H1 (cell line): ENCODE measurements at regions not wholly inside any gene's neighbourhood (a gene's known extent, or its start where the extent isn't known, plus 50 kb on each side); places are given as distances from the start of the nearest gene placed in this dataset.

ENCODE experiments used
- CTCF ChIA-PET: fragments of 300-600 bp; sonication (Branson Sonifier 250); formaldehyde crosslinking; loops from one replicate; lab custom pipeline; 2021; ENCODE audit not compliant: partially characterized antibody; lab: Charles Lee
- POLR2A ChIA-PET: fragments of 300-600 bp; sonication (Branson Sonifier 250); formaldehyde crosslinking; loops from one replicate; lab custom pipeline; 2021; ENCODE audit warnings: inconsistent platforms; ENCODE audit not compliant: partially characterized antibody; lab: Charles Lee
- DNase-seq, 2 experiments: peaks; one replicate each; pipeline versions ENCODE4 v3.0.0 to v3.0.0-alpha.2; 2010 to 2022; ENCODE audit warnings: low spot score in 2 of 2, low read depth in 1 of 2, mixed read lengths in 1 of 2
- FAIRE-seq: peaks from 2 replicates; lab custom pipeline; 2011; peaks lifted over from hg19 to GRCh38; lab: Jason Lieb, UNC
- H2AFZ ChIP-seq: 2 replicates; pipeline ENCODE4 v1.8.1; 2012; ENCODE audit warnings: low read length, inconsistent platforms
- H2AK5ac ChIP-seq: 2 replicates; pipeline ENCODE4 v1.6.1; 2013; ENCODE audit warnings: low read depth, low read length
- H2BK120ac ChIP-seq: replicated peaks from 2 replicates; pipeline ENCODE3; 2013; ENCODE audit warnings: low read depth, low read length, inconsistent platforms
- H2BK12ac ChIP-seq: 2 replicates; pipeline ENCODE4 v1.6.1; 2013; ENCODE audit warnings: low read depth, low read length
- H2BK15ac ChIP-seq: 2 replicates; pipeline ENCODE4 v1.6.1; 2013; ENCODE audit warnings: low read length
- H2BK20ac ChIP-seq: 2 replicates; pipeline ENCODE4 v1.6.1; 2013; ENCODE audit warnings: low read length
- H2BK5ac ChIP-seq: 2 replicates; pipeline ENCODE4 v1.6.1; 2013; ENCODE audit warnings: low read depth, low read length
- H3K14ac ChIP-seq: 2 replicates; pipeline ENCODE4 v1.6.1; 2013; ENCODE audit warnings: inconsistent platforms; ENCODE audit not compliant: insufficient read length
- H3K18ac ChIP-seq: 2 replicates; pipeline ENCODE4 v1.6.1; 2013; ENCODE audit warnings: low read length; ENCODE audit errors: extremely low read depth
- H3K23ac ChIP-seq: 2 replicates; pipeline ENCODE4 v1.6.1; 2013; ENCODE audit warnings: inconsistent platforms; ENCODE audit not compliant: insufficient read length
- H3K23me2 ChIP-seq: 2 replicates; pipeline ENCODE4 v1.6.1; 2013; ENCODE audit warnings: low read depth, low read length
- H3K27ac ChIP-seq: 2 replicates; pipeline ENCODE4 v1.6.1; 2011; ENCODE audit warnings: low read depth, low read length, inconsistent platforms
- H3K27me3 ChIP-seq, 4 experiments: replicated peaks in 1 of 4; 1 replicate in 1 of 4; 2 replicates in 3 of 4; pipeline versions ENCODE4 v1.6.1 to v1.8.1; 2011 to 2013; ENCODE audit warnings: low read length in 3 of 4, mild to moderate bottlenecking in 3 of 4, inconsistent platforms in 2 of 4, mixed read lengths in 2 of 4, moderate library complexity in 1 of 4; ENCODE audit not compliant: control insufficient read depth in 3 of 4, insufficient read depth in 3 of 4; ENCODE audit errors: extremely low read depth in 1 of 4
- H3K36me3 ChIP-seq, 4 experiments: 2 replicates each; pipeline versions ENCODE4 v1.6.1 to v1.8.1; 2011 to 2013; ENCODE audit warnings: mild to moderate bottlenecking in 4 of 4, low read length in 3 of 4, moderate library complexity in 2 of 4, control low read depth in 1 of 4, inconsistent platforms in 1 of 4; ENCODE audit not compliant: insufficient read depth in 4 of 4, control insufficient read depth in 2 of 4
- H3K4ac ChIP-seq: replicated peaks from 2 replicates; pipeline ENCODE3; 2013; ENCODE audit warnings: low read length, low read depth, mixed read lengths, inconsistent platforms; ENCODE audit not compliant: insufficient read length
- H3K4me1 ChIP-seq, 4 experiments: replicated peaks in 1 of 4; 1 replicate in 1 of 4; 2 replicates in 3 of 4; pipeline versions ENCODE4 v1.6.1 to v1.8.1; 2011 to 2013; ENCODE audit warnings: low read length in 3 of 4, inconsistent platforms in 2 of 4, mixed read lengths in 1 of 4; ENCODE audit not compliant: insufficient read depth in 4 of 4, control insufficient read depth in 3 of 4
- H3K4me2 ChIP-seq, 2 experiments: 2 replicates each; pipeline versions ENCODE4 v1.6.1 to v1.8.1; 2011 to 2013; ENCODE audit warnings: low read depth in 2 of 2, low read length in 2 of 2, control low read depth in 1 of 2, inconsistent platforms in 1 of 2, mild to moderate bottlenecking in 1 of 2; ENCODE audit not compliant: insufficient read depth in 1 of 2
- H3K4me3 ChIP-seq, 4 experiments: fragments of 200-600, 300-600 bp in 1 of 4; sonication (generic), shearing (Covaris generic), sonication (Bioruptor Twin) in 1 of 4; 2 replicates each; pipeline versions ENCODE4 v1.5.1 to v1.8.1; 2011 to 2016; ENCODE audit warnings: low read length in 4 of 4, low read depth in 3 of 4, control low read depth in 2 of 4, inconsistent platforms in 2 of 4, mild to moderate bottlenecking in 2 of 4, mixed read lengths in 1 of 4, moderate library complexity in 1 of 4; ENCODE audit not compliant: insufficient read depth in 2 of 4; ENCODE audit errors: extremely low read depth in 1 of 4
- H3K56ac ChIP-seq: replicated peaks from 2 replicates; pipeline ENCODE3; 2013; ENCODE audit warnings: low read depth, mild to moderate bottlenecking, mixed read lengths, low read length, inconsistent platforms; ENCODE audit not compliant: insufficient read length
- H3K79me1 ChIP-seq: 2 replicates; pipeline ENCODE4 v1.6.1; 2013; ENCODE audit warnings: low read depth, low read length, control low read depth
- H3K79me2 ChIP-seq, 2 experiments: 2 replicates each; pipeline versions ENCODE4 v1.6.1 to v1.8.1; 2012 to 2013; ENCODE audit warnings: low read length in 2 of 2, mild to moderate bottlenecking in 2 of 2, inconsistent platforms in 1 of 2; ENCODE audit not compliant: insufficient read depth in 2 of 2, control insufficient read depth in 1 of 2
- H3K9ac ChIP-seq, 4 experiments: replicated peaks in 1 of 4; 1 replicate in 1 of 4; 2 replicates in 3 of 4; pipeline versions ENCODE4 v1.6.1 to v1.8.1; 2011 to 2013; ENCODE audit warnings: low read depth in 3 of 4, low read length in 3 of 4, control low read depth in 2 of 4, mild to moderate bottlenecking in 2 of 4, moderate library complexity in 2 of 4, inconsistent platforms in 1 of 4; ENCODE audit errors: extremely low read depth in 1 of 4
- H3K9me3 ChIP-seq, 2 experiments: 2 replicates each; pipeline versions ENCODE4 v1.6.1 to v1.8.1; 2012 to 2013; ENCODE audit warnings: mild to moderate bottlenecking in 2 of 2, moderate library complexity in 2 of 2, control low read depth in 1 of 2, inconsistent platforms in 1 of 2, low read depth in 1 of 2, low read length in 1 of 2, mixed read lengths in 1 of 2; ENCODE audit not compliant: insufficient read depth in 2 of 2
- H4K20me1 ChIP-seq, 2 experiments: replicated peaks in 1 of 2; 2 replicates each; pipeline versions ENCODE3 to v1.8.1; 2011 to 2013; ENCODE audit warnings: inconsistent platforms in 2 of 2, low read length in 2 of 2, mild to moderate bottlenecking in 1 of 2; ENCODE audit not compliant: insufficient read depth in 2 of 2, control insufficient read depth in 1 of 2
- H4K5ac ChIP-seq: 2 replicates; pipeline ENCODE4 v1.6.1; 2013; ENCODE audit warnings: low read length, low read depth, mixed read lengths, inconsistent platforms; ENCODE audit not compliant: insufficient read length
- H4K8ac ChIP-seq: 2 replicates; pipeline ENCODE4 v1.8.0; 2013; ENCODE audit warnings: mild to moderate bottlenecking, moderate library complexity, low read length, inconsistent platforms; ENCODE audit not compliant: insufficient read depth; ENCODE audit errors: extremely low read depth
- H4K91ac ChIP-seq: replicated peaks from 2 replicates; pipeline ENCODE3; 2013; ENCODE audit warnings: low read length, mixed read lengths, inconsistent platforms; ENCODE audit not compliant: insufficient read length
- BCL11A ChIP-seq, 2 experiments: IDR thresholded peaks; one replicate each; pipeline ENCODE4 v1.6.1; 2011; ENCODE audit warnings: low read depth in 2 of 2, low read length in 2 of 2, mild to moderate bottlenecking in 2 of 2
- EGR1 ChIP-seq: IDR thresholded peaks from 2 replicates; pipeline ENCODE4 v1.6.1; 2011; ENCODE audit warnings: low read depth, low read length, borderline replicate concordance
- MAFK ChIP-seq: IDR thresholded peaks from 2 replicates; pipeline ENCODE4 v1.6.1; 2012; ENCODE audit warnings: low read depth, mild to moderate bottlenecking, improper control_type of control experiment, low read length
- SRF ChIP-seq: IDR thresholded peaks from 2 replicates; pipeline ENCODE4 v1.6.1; 2011; ENCODE audit warnings: mild to moderate bottlenecking, low read depth, low read length, moderate library complexity
- WGBS, 2 experiments: shearing (Covaris generic) in 1 of 2; methylation state at CpG; one replicate each; pipeline versions ENCODE4 v1.1.6 to v1.1.7; 2013 to 2015; ENCODE audit warnings: low lambda C conversion rate in 2 of 2, mixed read lengths in 2 of 2, inconsistent platforms in 1 of 2, low coverage in 1 of 2, missing lambda C conversion rate in 1 of 2; ENCODE audit not compliant: insufficient replicate concordance in 2 of 2, insufficient coverage in 1 of 2, insufficient read length in 1 of 2; ENCODE audit errors: extremely low coverage in 1 of 2, missing lambda C conversion rate in 1 of 2; 5-methylcytosine and 5-hydroxymethylcytosine counted together
- TF ChIP-seq, protein P1 (sequence below): IDR thresholded peaks from 2 replicates; pipeline ENCODE4 v1.6.1; 2012; ENCODE audit warnings: low read length, inconsistent platforms
- TF ChIP-seq, protein P2 (sequence below): IDR thresholded peaks from 2 replicates; pipeline ENCODE4 v1.6.1; 2012; ENCODE audit warnings: inconsistent platforms
- TF ChIP-seq, protein P3 (sequence below): IDR thresholded peaks from 2 replicates; pipeline ENCODE4 v1.6.1; 2011; ENCODE audit warnings: low read length, improper control_type of control experiment
- TF ChIP-seq, protein P4 (sequence below), 3 experiments: IDR thresholded peaks; 1 replicate in 2 of 3; 2 replicates in 1 of 3; pipeline versions ENCODE4 v1.5.1 to v1.6.1; 2011; ENCODE audit warnings: low read length in 3 of 3, mild to moderate bottlenecking in 3 of 3, inconsistent platforms in 2 of 3, low read depth in 1 of 3, moderate library complexity in 1 of 3; ENCODE audit not compliant: insufficient read depth in 1 of 3; ENCODE audit errors: control extremely low read depth in 1 of 3

DNA sequence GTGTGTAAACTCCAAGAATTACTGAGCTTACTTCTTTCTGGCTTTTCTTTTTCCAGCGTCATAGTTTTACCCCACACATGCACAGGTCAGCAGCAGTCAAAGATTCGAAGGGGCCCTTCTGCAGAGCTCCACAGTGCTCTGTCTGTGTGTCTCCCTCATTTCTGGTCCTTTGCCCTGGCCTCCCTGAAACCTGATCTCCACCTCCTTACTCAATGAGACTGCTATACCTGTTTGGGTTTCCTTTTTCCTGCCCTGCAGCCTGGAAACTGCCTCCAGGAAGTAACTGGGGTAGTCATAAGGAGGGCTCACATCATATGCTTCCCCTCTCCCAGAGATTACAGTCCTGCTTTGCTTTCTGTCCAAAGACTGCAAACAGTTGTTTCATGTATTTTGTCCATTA lies 82.8 kb upstream of the TNIK start:
- no peak overlapping the region for H3K27ac ChIP-seq
- H3K4me2 ChIP-seq, result no peak overlapping the region; a peak in 1 of 4 replicates
- H2BK20ac ChIP-seq, result no peak overlapping the region
- no peak overlapping the region for H2BK120ac ChIP-seq
- H3K36me3 ChIP-seq, result no peaks in the 10 kb centered on the region
- no peak overlapping the region for H2BK12ac ChIP-seq
- H4K5ac ChIP-seq, result no peak overlapping the region
- H3K23me2 ChIP-seq, result no peaks in the 10 kb centered on the region
- no peak overlapping the region for H3K56ac ChIP-seq
- no peak overlapping the region for H3K23ac ChIP-seq
- no peak overlapping the region for H3K14ac ChIP-seq
- H3K4me3 ChIP-seq, result no peak overlapping the region
- no peak overlapping the region for H3K9ac ChIP-seq
- H3K9me3 ChIP-seq, result no peaks in the 10 kb centered on the region
- H2BK5ac ChIP-seq, result no peak overlapping the region
- no peak overlapping the region for H2BK15ac ChIP-seq
- 71% methylated on average over 2 of the region's 2 CpGs; no CpG with 5 or more reads in 1 of the 2 experiments for WGBS, 2 experiments
- no peak overlapping the region for H2AK5ac ChIP-seq
- H3K4ac ChIP-seq, result no peak overlapping the region
- FAIRE-seq (no peak), DNase-seq (no peak)
- H3K27me3 ChIP-seq, result no peaks in the 10 kb centered on the region
- peaks cover 1 to 8% (median 6%) of the 10 kb centered on the region in 4 experiments; a peak in 4 of 7 replicates for H3K4me1 ChIP-seq
- ChIA-PET POLR2A (no interaction called here), CTCF (interaction anchor here (1.0 kb wide), 1 partner anchor 24 kb away, joined by 3 read pairs; no protein-coding TSS in a partner anchor)
- H3K18ac ChIP-seq, result no peak overlapping the region
- no peak overlapping the region for H4K8ac ChIP-seq
- H4K91ac ChIP-seq, result no peak overlapping the region
- H3K79me2 ChIP-seq, result no peaks in the 10 kb centered on the region
- H3K79me1 ChIP-seq, result no peaks in the 10 kb centered on the region
- H4K20me1 ChIP-seq, result no peaks in the 10 kb centered on the region
- peak overlapping the region; percentile 90 for H2AFZ ChIP-seq
- TF ChIP-seq, protein P1, sequence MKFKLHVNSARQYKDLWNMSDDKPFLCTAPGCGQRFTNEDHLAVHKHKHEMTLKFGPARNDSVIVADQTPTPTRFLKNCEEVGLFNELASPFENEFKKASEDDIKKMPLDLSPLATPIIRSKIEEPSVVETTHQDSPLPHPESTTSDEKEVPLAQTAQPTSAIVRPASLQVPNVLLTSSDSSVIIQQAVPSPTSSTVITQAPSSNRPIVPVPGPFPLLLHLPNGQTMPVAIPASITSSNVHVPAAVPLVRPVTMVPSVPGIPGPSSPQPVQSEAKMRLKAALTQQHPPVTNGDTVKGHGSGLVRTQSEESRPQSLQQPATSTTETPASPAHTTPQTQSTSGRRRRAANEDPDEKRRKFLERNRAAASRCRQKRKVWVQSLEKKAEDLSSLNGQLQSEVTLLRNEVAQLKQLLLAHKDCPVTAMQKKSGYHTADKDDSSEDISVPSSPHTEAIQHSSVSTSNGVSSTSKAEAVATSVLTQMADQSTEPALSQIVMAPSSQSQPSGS, result no peak
- TF ChIP-seq MAFK, result no peak
- TF ChIP-seq, protein P2, sequence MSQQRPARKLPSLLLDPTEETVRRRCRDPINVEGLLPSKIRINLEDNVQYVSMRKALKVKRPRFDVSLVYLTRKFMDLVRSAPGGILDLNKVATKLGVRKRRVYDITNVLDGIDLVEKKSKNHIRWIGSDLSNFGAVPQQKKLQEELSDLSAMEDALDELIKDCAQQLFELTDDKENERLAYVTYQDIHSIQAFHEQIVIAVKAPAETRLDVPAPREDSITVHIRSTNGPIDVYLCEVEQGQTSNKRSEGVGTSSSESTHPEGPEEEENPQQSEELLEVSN, result no peak
- TF ChIP-seq EGR1, result no peak
- no peak for TF ChIP-seq BCL11A (IDR thresholded peaks at IDR 0.05; ENCODE audit: low read depth in 2 of 2, low read length in 2 of 2)
- TF ChIP-seq, protein P3, sequence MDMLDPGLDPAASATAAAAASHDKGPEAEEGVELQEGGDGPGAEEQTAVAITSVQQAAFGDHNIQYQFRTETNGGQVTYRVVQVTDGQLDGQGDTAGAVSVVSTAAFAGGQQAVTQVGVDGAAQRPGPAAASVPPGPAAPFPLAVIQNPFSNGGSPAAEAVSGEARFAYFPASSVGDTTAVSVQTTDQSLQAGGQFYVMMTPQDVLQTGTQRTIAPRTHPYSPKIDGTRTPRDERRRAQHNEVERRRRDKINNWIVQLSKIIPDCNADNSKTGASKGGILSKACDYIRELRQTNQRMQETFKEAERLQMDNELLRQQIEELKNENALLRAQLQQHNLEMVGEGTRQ, result no peak
- TF ChIP-seq SRF, result no peak
- TF ChIP-seq, protein P4, sequence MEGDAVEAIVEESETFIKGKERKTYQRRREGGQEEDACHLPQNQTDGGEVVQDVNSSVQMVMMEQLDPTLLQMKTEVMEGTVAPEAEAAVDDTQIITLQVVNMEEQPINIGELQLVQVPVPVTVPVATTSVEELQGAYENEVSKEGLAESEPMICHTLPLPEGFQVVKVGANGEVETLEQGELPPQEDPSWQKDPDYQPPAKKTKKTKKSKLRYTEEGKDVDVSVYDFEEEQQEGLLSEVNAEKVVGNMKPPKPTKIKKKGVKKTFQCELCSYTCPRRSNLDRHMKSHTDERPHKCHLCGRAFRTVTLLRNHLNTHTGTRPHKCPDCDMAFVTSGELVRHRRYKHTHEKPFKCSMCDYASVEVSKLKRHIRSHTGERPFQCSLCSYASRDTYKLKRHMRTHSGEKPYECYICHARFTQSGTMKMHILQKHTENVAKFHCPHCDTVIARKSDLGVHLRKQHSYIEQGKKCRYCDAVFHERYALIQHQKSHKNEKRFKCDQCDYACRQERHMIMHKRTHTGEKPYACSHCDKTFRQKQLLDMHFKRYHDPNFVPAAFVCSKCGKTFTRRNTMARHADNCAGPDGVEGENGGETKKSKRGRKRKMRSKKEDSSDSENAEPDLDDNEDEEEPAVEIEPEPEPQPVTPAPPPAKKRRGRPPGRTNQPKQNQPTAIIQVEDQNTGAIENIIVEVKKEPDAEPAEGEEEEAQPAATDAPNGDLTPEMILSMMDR (IDR thresholded peaks at IDR 0.05; ENCODE audit: control extremely low read depth in 1 of 3, insufficient read depth in 1 of 3, low read depth in 1 of 3, low read length in 3 of 3), result no peak
